HepG2 (cell line): ENCODE measurements at regions not wholly inside any gene's neighbourhood (a gene's known extent, or its start where the extent isn't known, plus 50 kb on each side); places are given as distances from the start of the nearest gene placed in this dataset.

ENCODE experiments used
- ATAC-seq: fragments of 200-7000 bp; cut with Tn5 transposase; 3 replicates; pipeline ENCODE4 v1.9.1; 2020; ENCODE audit warnings: mild to moderate bottlenecking, moderate library complexity
- BruUV-seq: library from RNA; stranded (reverse); fragments of 400-500 nt; replicated peaks from 2 replicates; lab custom pipeline; 2021; lab: Mats Ljungman, UMichigan
- CTCF ChIA-PET: fragments of 300-600 bp; formaldehyde crosslinking; extraction: SDS; loops from one replicate; lab custom pipeline; 2021; ENCODE audit warnings: low total read pairs, inconsistent platforms, low intra/inter-chr PET ratio; lab: Yijun Ruan, JAX
- POLR2A ChIA-PET: fragments of 350-600 bp; sonication (Branson Sonifier 250); formaldehyde crosslinking; loops from one replicate; lab custom pipeline; 2020; ENCODE audit warnings: antibody characterized with exemption, inconsistent platforms; lab: Yijun Ruan, JAX
- DNase-seq: peaks from one replicate; pipeline ENCODE4 v3.0.0-alpha.2; 2015; ENCODE audit warnings: low spot score
- FAIRE-seq: peaks from 3 replicates; lab custom pipeline; 2011; peaks lifted over from hg19 to GRCh38; lab: Jason Lieb, UNC
- H2AFZ ChIP-seq: one replicate; pipeline ENCODE4 v1.6.1; 2011; ENCODE audit warnings: low read length, inconsistent platforms
- H3K27ac ChIP-seq: fragments of 300-600 bp; 3 replicates; pipeline ENCODE4 v1.8.0; 2011; ENCODE audit warnings: mixed run types, mild to moderate bottlenecking, mixed read lengths, low read length, inconsistent platforms; ENCODE audit not compliant: insufficient read depth; ENCODE audit errors: extremely low read length
- H3K27me3 ChIP-seq, 2 experiments: fragments of 200-600 bp in 1 of 2; 2 replicates in 1 of 2; 3 replicates in 1 of 2; pipeline versions ENCODE4 v1.6.0 to v1.8.0; 2011; ENCODE audit warnings: low read length in 2 of 2, mild to moderate bottlenecking in 2 of 2, moderate library complexity in 2 of 2, inconsistent platforms in 1 of 2; ENCODE audit not compliant: insufficient read depth in 2 of 2, control insufficient read depth in 1 of 2
- H3K36me3 ChIP-seq, 2 experiments: fragments of 200-600 bp in 1 of 2; replicated peaks in 1 of 2; 2 replicates in 1 of 2; 3 replicates in 1 of 2; pipeline versions ENCODE4 v1.5.1 to v1.8.0; 2011; ENCODE audit warnings: low read length in 2 of 2, inconsistent platforms in 1 of 2; ENCODE audit not compliant: insufficient read depth in 2 of 2, control insufficient read depth in 1 of 2
- H3K4me1 ChIP-seq: 2 replicates; pipeline ENCODE4 v1.5.1; 2012; ENCODE audit warnings: low read length, inconsistent platforms; ENCODE audit not compliant: insufficient read depth
- H3K4me2 ChIP-seq: 2 replicates; pipeline ENCODE4 v1.6.0; 2011; ENCODE audit warnings: low read depth, low read length, inconsistent platforms
- H3K4me3 ChIP-seq, 3 experiments: fragments of 200-600 bp in 1 of 3; sonication (generic), shearing (Covaris generic) in 1 of 3; replicated peaks in 1 of 3; 2 replicates each; pipeline ENCODE4 v1.5.1; 2011 to 2016; ENCODE audit warnings: low read length in 3 of 3, inconsistent platforms in 2 of 3, low read depth in 2 of 3, mild to moderate bottlenecking in 2 of 3, control low read depth in 1 of 3, mixed read lengths in 1 of 3; ENCODE audit not compliant: insufficient read depth in 1 of 3
- H3K79me2 ChIP-seq: one replicate; pipeline ENCODE4 v1.6.1; 2011; ENCODE audit warnings: low read length, inconsistent platforms; ENCODE audit not compliant: insufficient read depth
- H3K9ac ChIP-seq: 2 replicates; pipeline ENCODE4 v1.6.0; 2011; ENCODE audit warnings: mild to moderate bottlenecking, low read depth, low read length, inconsistent platforms; ENCODE audit not compliant: insufficient read depth
- H3K9me3 ChIP-seq: 2 replicates; pipeline ENCODE4 v1.5.1; 2012; ENCODE audit warnings: mild to moderate bottlenecking, low read length
- H4K20me1 ChIP-seq: 2 replicates; pipeline ENCODE4 v1.6.0; 2011; ENCODE audit warnings: inconsistent platforms, mild to moderate bottlenecking, low read length, moderate library complexity; ENCODE audit not compliant: insufficient read depth
- FOXP4 ChIP-seq: sonication (generic); formaldehyde crosslinking; IDR thresholded peaks from 2 replicates; pipeline ENCODE4 v1.4.0; 2020; ENCODE audit warnings: missing genetic modification reagents
- HNRNPK ChIP-seq: fragments of 200-400 bp; formaldehyde crosslinking; IDR thresholded peaks from 2 replicates; pipeline ENCODE4 v1.6.1; 2018; ENCODE audit warnings: low read length, low read depth, moderate library complexity, mild to moderate bottlenecking; ENCODE audit not compliant: poor library complexity, severe bottlenecking
- JUN ChIP-seq: sonication (generic); formaldehyde crosslinking; IDR thresholded peaks from 2 replicates; pipeline ENCODE4 v1.4.0; 2020; ENCODE audit warnings: mild to moderate bottlenecking, missing genetic modification reagents
- MLLT10 ChIP-seq: sonication (generic); formaldehyde crosslinking; IDR thresholded peaks from 2 replicates; pipeline ENCODE4 v1.4.0; 2020; ENCODE audit warnings: missing genetic modification reagents
- NFYB ChIP-seq: sonication (generic); formaldehyde crosslinking; IDR thresholded peaks from 2 replicates; pipeline ENCODE4 v1.4.0; 2020; ENCODE audit warnings: missing genetic modification reagents
- NR3C1 ChIP-seq: sonication (generic); formaldehyde crosslinking; IDR thresholded peaks from 2 replicates; pipeline ENCODE4 v1.4.0; 2020; ENCODE audit warnings: missing genetic modification reagents
- TBP ChIP-seq: sonication (generic); formaldehyde crosslinking; IDR thresholded peaks from 2 replicates; pipeline ENCODE4 v1.5.0; 2020; ENCODE audit warnings: missing genetic modification reagents
- THAP7 ChIP-seq: sonication (generic); formaldehyde crosslinking; IDR thresholded peaks from 2 replicates; pipeline ENCODE4 v1.8.1; 2023; ENCODE audit warnings: mild to moderate bottlenecking, missing genetic modification reagents
- ZFP91 ChIP-seq: sonication (generic); formaldehyde crosslinking; IDR thresholded peaks from 2 replicates; pipeline ENCODE4 v1.9.0; 2022; ENCODE audit warnings: missing genetic modification reagents, mild to moderate bottlenecking, borderline replicate concordance
- ZNF766 ChIP-seq: sonication (generic); formaldehyde crosslinking; IDR thresholded peaks from 2 replicates; pipeline ENCODE4 v1.5.0; 2020; ENCODE audit warnings: missing genetic modification reagents, borderline replicate concordance
- WGBS: methylation state at CpG from one replicate; pipeline ENCODE4 v1.1.6; 2017; ENCODE audit warnings: low lambda C conversion rate; 5-methylcytosine and 5-hydroxymethylcytosine counted together
- in situ Hi-C: cut with HindIII; loops from 2 replicates; pipeline ENCODE4 v1.10.0; 2017; ENCODE audit warnings: low pct_unique_long_range_greater_than_20kb; ENCODE audit not compliant: extremely low pct_ligation_motif_present
- intact Hi-C: fragments of 100-400 bp; cut with micrococcal nuclease; formaldehyde crosslinking; loops from one replicate; pipeline ENCODE4 v1.10.0; 2022; ENCODE audit not compliant: unreplicated experiment

DNA sequence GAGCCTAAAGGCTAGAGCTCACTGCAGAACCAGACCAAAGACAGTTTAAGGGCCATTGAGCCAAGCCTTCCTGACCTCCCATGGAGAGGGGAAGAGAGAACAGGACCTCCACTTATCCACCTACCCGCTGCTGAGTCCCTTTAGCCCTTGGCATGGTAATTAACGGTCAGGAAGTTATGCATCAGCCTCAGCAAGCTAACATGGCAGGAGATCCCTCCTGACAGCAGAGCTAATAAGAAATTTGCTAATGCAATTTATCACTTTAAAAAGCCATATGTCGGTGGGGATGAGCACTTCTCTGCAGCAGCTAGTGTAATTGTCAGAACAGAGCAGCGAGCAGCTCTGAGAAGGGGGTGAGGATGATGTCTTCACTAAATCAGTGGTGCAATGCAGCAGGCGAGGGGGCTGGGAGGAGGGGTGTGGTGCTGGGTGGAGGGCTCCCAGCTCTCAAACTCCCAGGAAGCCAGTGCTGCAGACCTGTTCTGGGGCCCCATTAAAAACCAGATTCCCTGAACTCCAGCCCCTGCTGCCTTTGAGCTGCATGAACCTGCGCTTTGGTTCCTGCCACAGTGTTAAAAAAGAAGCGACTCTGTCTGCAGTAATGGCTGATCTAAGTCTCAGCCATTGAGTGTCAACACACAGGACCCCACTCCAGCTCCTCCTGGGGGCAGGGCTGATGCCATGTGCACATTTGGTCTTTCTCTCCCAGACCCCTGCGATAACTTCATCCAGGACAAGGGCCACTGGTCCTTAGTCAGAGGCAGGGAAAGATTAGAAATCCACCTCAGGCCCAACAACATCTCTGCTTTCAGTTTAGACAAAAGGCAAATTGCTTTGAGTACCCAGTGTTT lies 63.0 kb upstream of the CALM2 start:
- no peak overlapping the region for H3K9ac ChIP-seq
- no peak overlapping the region for H3K4me3 ChIP-seq
- WGBS, result 37% methylated on average over 8 of the region's 8 CpGs
- no peaks in the 10 kb centered on the region for H3K79me2 ChIP-seq
- ChIA-PET CTCF (no interaction called here), POLR2A (no interaction called here)
- no peaks in the 10 kb centered on the region for H3K9me3 ChIP-seq
- FAIRE-seq, result no peak
- H3K27me3 ChIP-seq, result peaks cover 7 to 65% of the 10 kb centered on the region in 2 experiments; a peak in 4 of 5 replicates
- intact Hi-C loops, result no loop called here
- no TSS peak for BruUV-seq
- ATAC-seq, result no peak
- H2AFZ ChIP-seq, result no peak overlapping the region
- H3K4me2 ChIP-seq, result no peak overlapping the region
- no peaks in the 10 kb centered on the region for H3K36me3 ChIP-seq
- no peak for TF ChIP-seq TBP (CRISPR knock-in tag)
- TF ChIP-seq FOXP4 (CRISPR knock-in tag), result no peak
- no peak for TF ChIP-seq HNRNPK
- no peak for TF ChIP-seq ZFP91 (CRISPR knock-in tag)
- no peak for TF ChIP-seq MLLT10 (CRISPR knock-in tag)
- TF ChIP-seq ZNF766 (CRISPR knock-in tag), result no peak
- no peak for TF ChIP-seq JUN (CRISPR knock-in tag)
- TF ChIP-seq NR3C1 (CRISPR knock-in tag), result no peak
- TF ChIP-seq NFYB (CRISPR knock-in tag), result no peak
- no peak for TF ChIP-seq THAP7 (CRISPR knock-in tag)
- H3K4me1 ChIP-seq, result peaks cover 11% of the 10 kb centered on the region
- H4K20me1 ChIP-seq, result no peaks in the 10 kb centered on the region
- in situ Hi-C loops, result no loop called here
- no peak overlapping the region for H3K27ac ChIP-seq
- DNase-seq, result no peak
